K562 (cell line): ENCODE measurements at regions not wholly inside any gene's neighbourhood (a gene's known extent, or its start where the extent isn't known, plus 50 kb on each side); places are given as distances from the start of the nearest gene placed in this dataset.
A peak's percentile ranks its signal among the peaks of the same experiment; 100 is the strongest.

Experiments used
- ATAC-seq: fragments of 200-7000 bp; cut with Tn5 transposase; 3 replicates; pipeline ENCODE4 v1.9.1; 2020; ENCODE audit warnings: moderate library complexity
- BruUV-seq: library from RNA; stranded (reverse); fragments of 400-500 nt; replicated peaks from 2 replicates; lab custom pipeline; 2021; lab: Mats Ljungman, UMichigan
- CTCF ChIA-PET: fragments of 300-600 bp; formaldehyde crosslinking; extraction: SDS; loops from one replicate; lab custom pipeline; 2021; ENCODE audit warnings: low intra/inter-chr PET ratio; lab: Yijun Ruan, JAX
- POLR2A ChIA-PET: fragments of 300-600, 350-650 bp; sonication (Branson Sonifier 250); formaldehyde crosslinking; extraction: SDS; loops from one replicate; lab custom pipeline; 2021; ENCODE audit warnings: antibody characterized with exemption, inconsistent platforms; lab: Yijun Ruan, JAX
- DNase-seq, 4 experiments: peaks; one replicate each; pipeline versions ENCODE4 v3.0.0 to v3.0.0-alpha.2; 2011 to 2018; ENCODE audit warnings: low spot score in 3 of 4, mixed read lengths in 3 of 4; ENCODE audit errors: extremely low read depth in 1 of 4
- FAIRE-seq: peaks from 2 replicates; lab custom pipeline; 2011; peaks lifted over from hg19 to GRCh38; lab: Jason Lieb, UNC
- H2AFZ ChIP-seq: 2 replicates; pipeline ENCODE4 v1.6.0; 2011; ENCODE audit warnings: low read depth, low read length, control low read depth, inconsistent platforms
- H3K27ac ChIP-seq: fragments of 200-600 bp; 3 replicates; pipeline ENCODE4 v1.8.0; 2011; ENCODE audit warnings: low read depth, mild to moderate bottlenecking, control low read depth, inconsistent platforms, low read length, moderate library complexity, mixed read lengths; ENCODE audit errors: extremely low read depth
- H3K27me3 ChIP-seq, 2 experiments: fragments of 300-600 bp in 1 of 2; 2 replicates in 1 of 2; 3 replicates in 1 of 2; pipeline versions ENCODE4 v1.6.0 to v1.8.0; 2011; ENCODE audit warnings: inconsistent platforms in 2 of 2, low read length in 2 of 2, mild to moderate bottlenecking in 1 of 2, mixed read lengths in 1 of 2, moderate library complexity in 1 of 2; ENCODE audit not compliant: control insufficient read depth in 2 of 2, insufficient read depth in 2 of 2
- H3K36me3 ChIP-seq: fragments of 300-600 bp; 3 replicates; pipeline ENCODE4 v1.8.0; 2011; ENCODE audit warnings: mild to moderate bottlenecking, low read length, inconsistent platforms; ENCODE audit not compliant: control insufficient read depth, insufficient read depth
- H3K4me1 ChIP-seq, 2 experiments: fragments of 200-600 bp in 1 of 2; replicated peaks in 1 of 2; 2 replicates in 1 of 2; 3 replicates in 1 of 2; pipeline versions ENCODE4 v1.5.1 to v1.8.0; 2011; ENCODE audit warnings: inconsistent platforms in 2 of 2, low read length in 2 of 2, mild to moderate bottlenecking in 1 of 2, mixed read lengths in 1 of 2, moderate library complexity in 1 of 2; ENCODE audit not compliant: control insufficient read depth in 2 of 2, insufficient read depth in 2 of 2
- H3K4me2 ChIP-seq: 2 replicates; pipeline ENCODE4 v1.6.1; 2011; ENCODE audit warnings: low read length, control low read depth, inconsistent platforms, mixed read lengths; ENCODE audit not compliant: insufficient read depth
- H3K4me3 ChIP-seq: fragments of 200-600 bp; sonication (generic), shearing (Covaris generic); 2 replicates; pipeline ENCODE4 v1.5.1; 2016; ENCODE audit warnings: control low read depth, inconsistent platforms
- H3K79me2 ChIP-seq: fragments of 200-600 bp; 3 replicates; pipeline ENCODE4 v1.8.0; 2011; ENCODE audit warnings: low read length, inconsistent platforms; ENCODE audit not compliant: control insufficient read depth, insufficient read depth
- H3K9ac ChIP-seq, 2 experiments: 2 replicates each; pipeline versions ENCODE4 v1.6.0 to v1.6.1; 2011; ENCODE audit warnings: low read depth in 2 of 2, low read length in 2 of 2, control low read depth in 1 of 2, inconsistent platforms in 1 of 2, mild to moderate bottlenecking in 1 of 2, mixed read lengths in 1 of 2; ENCODE audit not compliant: insufficient read depth in 1 of 2
- H3K9me1 ChIP-seq: one replicate; pipeline ENCODE4 v1.6.0; 2011; ENCODE audit warnings: inconsistent platforms, mild to moderate bottlenecking, low read length, moderate library complexity; ENCODE audit not compliant: control insufficient read depth, insufficient read depth
- H3K9me3 ChIP-seq: replicated peaks from 2 replicates; pipeline ENCODE4 v1.5.1; 2011; ENCODE audit warnings: low read depth, low read length, inconsistent platforms; ENCODE audit not compliant: control insufficient read depth, insufficient read depth
- H4K20me1 ChIP-seq: replicated peaks from 2 replicates; pipeline ENCODE4 v1.6.1; 2011; ENCODE audit warnings: low read length, inconsistent platforms, mixed read lengths; ENCODE audit not compliant: control insufficient read depth, insufficient read depth
- BCOR ChIP-seq: fragments of 450-650 bp; IDR thresholded peaks from 2 replicates; pipeline ENCODE4 v1.6.1; 2016
- CHCHD3 ChIP-seq: fragments of 250-450 bp; sonication (Bioruptor Pico); IDR thresholded peaks from 2 replicates; pipeline ENCODE4 v2.1.2; 2022; ENCODE audit warnings: mild to moderate bottlenecking
- CREB1 ChIP-seq, 2 experiments: sonication (generic) in 1 of 2; formaldehyde crosslinking in 1 of 2; IDR thresholded peaks; 2 replicates each; pipeline versions ENCODE4 v1.6.1 to v1.8.0; 2012 to 2022; ENCODE audit warnings: inconsistent platforms in 1 of 2, mild to moderate bottlenecking in 1 of 2, missing genetic modification reagents in 1 of 2, moderate library complexity in 1 of 2
- CREM ChIP-seq: IDR thresholded peaks from 2 replicates; pipeline ENCODE4 v1.6.1; 2014; ENCODE audit warnings: antibody characterized with exemption, low read depth
- DEAF1 ChIP-seq: fragments of 450-650 bp; formaldehyde crosslinking; IDR thresholded peaks from 2 replicates; pipeline ENCODE4 v1.4.0; 2020; ENCODE audit warnings: mild to moderate bottlenecking, moderate library complexity
- MEF2A ChIP-seq: IDR thresholded peaks from 2 replicates; pipeline ENCODE4 v1.6.1; 2011; ENCODE audit warnings: low read depth, mild to moderate bottlenecking, low read length, moderate library complexity; ENCODE audit not compliant: control insufficient read depth
- PATZ1 ChIP-seq: fragments of 250-450 bp; sonication (Bioruptor Pico); IDR thresholded peaks from 2 replicates; pipeline ENCODE4 v1.5.0; 2020; ENCODE audit warnings: mild to moderate bottlenecking, borderline replicate concordance
- RAD21 ChIP-seq, 2 experiments: fragments of 250-450 bp in 1 of 2; fragments of 450-650 bp in 1 of 2; sonication (Bioruptor Pico) in 1 of 2; formaldehyde crosslinking in 1 of 2; IDR thresholded peaks in 1 of 2; conservative IDR thresholded peaks in 1 of 2; 2 replicates each; pipeline versions ENCODE4 v1.4.0 to v1.8.0; 2020 to 2022; ENCODE audit warnings: mild to moderate bottlenecking in 2 of 2, moderate library complexity in 1 of 2
- RBM25 ChIP-seq: fragments of 200-400 bp; formaldehyde crosslinking; IDR thresholded peaks from 2 replicates; pipeline ENCODE4 v1.6.1; 2018; ENCODE audit warnings: low read length, low read depth, moderate library complexity; ENCODE audit not compliant: severe bottlenecking
- SMC3 ChIP-seq: conservative IDR thresholded peaks from 2 replicates; pipeline ENCODE4 v1.6.1; 2011; ENCODE audit warnings: low read depth, low read length, improper control_type of control experiment; ENCODE audit not compliant: insufficient read depth
- TRIM24 ChIP-seq, 2 experiments: fragments of 450-650 bp; IDR thresholded peaks; 2 replicates each; pipeline ENCODE4 v1.6.1; 2016
- ZEB2 ChIP-seq: fragments of 450-650 bp; IDR thresholded peaks from 2 replicates; pipeline ENCODE4 v1.6.1; 2016
- ZNF121 ChIP-seq: sonication (generic); formaldehyde crosslinking; conservative IDR thresholded peaks from 2 replicates; pipeline ENCODE4 v1.8.0; 2022; ENCODE audit warnings: missing genetic modification reagents
- ZNF431 ChIP-seq: sonication (generic); formaldehyde crosslinking; IDR thresholded peaks from 2 replicates; pipeline ENCODE4 v1.8.0; 2022; ENCODE audit warnings: mild to moderate bottlenecking, missing genetic modification reagents
- WGBS: fragments of 100-300 bp; shearing (Covaris generic); methylation state at CpG from one replicate; pipeline ENCODE4 v1.1.6; 2016; ENCODE audit warnings: low coverage, mixed read lengths; ENCODE audit not compliant: insufficient coverage; ENCODE audit errors: missing lambda C conversion rate; 5-methylcytosine and 5-hydroxymethylcytosine counted together
- in situ Hi-C: fragments of 300-500 bp; cut with MboI; formaldehyde crosslinking; loops from 4 replicates; pipeline ENCODE4 v1.15.0; 2018; ENCODE audit warnings: inconsistent platforms, mixed read lengths
- intact Hi-C: fragments of 100-400 bp; cut with micrococcal nuclease; formaldehyde crosslinking; loops from 2 replicates; pipeline ENCODE4 v1.14.2; 2022
- TF ChIP-seq, protein P1 (sequence below): sonication (generic); formaldehyde crosslinking; IDR thresholded peaks from 2 replicates; pipeline ENCODE4 v1.8.0; 2023; ENCODE audit warnings: mild to moderate bottlenecking, missing genetic modification reagents

DNA sequence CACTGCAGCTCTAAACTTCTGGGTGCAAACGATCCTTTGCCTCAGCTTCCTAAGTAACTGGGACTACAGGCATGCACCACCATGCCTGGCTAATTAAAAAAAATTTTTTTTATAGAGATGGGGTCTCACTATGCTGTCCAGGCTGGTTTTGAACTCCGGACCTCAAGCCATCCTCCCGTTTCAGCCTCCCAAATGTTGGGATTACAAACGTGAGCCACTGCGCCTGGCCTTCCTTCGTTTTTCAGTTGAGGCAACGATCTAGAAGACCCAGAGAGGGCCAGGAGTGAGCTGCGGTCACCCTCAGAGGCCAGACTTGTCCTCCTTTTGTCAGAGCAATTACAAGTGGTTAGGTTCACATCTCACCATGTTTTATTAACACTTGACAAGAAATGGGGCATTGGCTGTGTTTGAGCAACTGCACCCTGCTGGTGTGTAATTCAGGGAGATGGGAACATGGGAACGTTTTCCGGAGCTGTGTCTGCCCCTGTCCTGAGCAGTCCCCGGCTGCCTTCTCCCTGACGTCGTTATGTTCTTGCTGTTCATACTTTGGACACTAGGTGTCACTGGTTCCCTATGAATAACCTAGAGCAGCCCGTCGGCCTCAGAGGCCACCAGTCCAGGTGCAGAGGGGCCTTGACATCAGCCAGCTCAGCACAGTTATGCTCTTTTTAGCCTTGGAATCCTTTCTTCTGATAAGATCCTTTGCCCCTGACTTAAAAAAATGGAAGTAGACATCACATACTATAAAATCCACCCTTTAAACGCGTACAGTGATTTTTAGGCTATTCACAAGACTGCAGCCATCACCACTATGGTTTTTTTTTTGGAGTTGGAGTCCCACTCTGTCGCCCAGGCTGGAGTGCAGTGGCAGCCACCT is 375.0 kb downstream of the TYW1 start:
- Histone ChIP-seq H3K27me3 (peaks cover 0 to 6% of the 10 kb centered on the region in 2 experiments; a peak in 1 of 5 replicates), H3K4me3 (no peak overlapping the region), H3K79me2 (no peaks in the 10 kb centered on the region), H3K4me2 (no peak overlapping the region), H3K9me1 (no peaks in the 10 kb centered on the region), H3K4me1 (no peaks in the 10 kb centered on the region), H4K20me1 (peaks cover 5% of the 10 kb centered on the region; the same call in 1 of the 2 replicates), H2AFZ (peak overlapping the region; percentile 3; the same call in 1 of the 2 replicates), H3K27ac (no peak overlapping the region), H3K9me3 (no peaks in the 10 kb centered on the region), H3K9ac (no peak overlapping the region), H3K36me3 (no peaks in the 10 kb centered on the region)
- DNase-seq (peak; percentile 86 to 88 (median 87)), ATAC-seq (peak; percentile 99), FAIRE-seq (peak; percentile 98)
- WGBS, result 12% methylated on average over 18 of the region's 18 CpGs
- intact Hi-C loops, result no loop called here
- ChIA-PET POLR2A (interaction anchor here (0.5 to 1.0 kb wide), 3 partner anchors 11 to 118 kb away, joined by 3 to 4 read pairs (median 3); no protein-coding TSS in a partner anchor), CTCF (interaction anchor here (0.5 to 1.0 kb wide), 2 partner anchors 88 to 254 kb away, joined by 4 read pairs; no protein-coding TSS in a partner anchor)
- no TSS peak for BruUV-seq
- in situ Hi-C loops, result no loop called here
- TF ChIP-seq CREM, result peak; percentile 67; the same call in 1 of the 2 replicates
- TF ChIP-seq RBM25, result peak; percentile 49
- no peak for TF ChIP-seq CREB1 (IDR thresholded peaks at IDR 0.05)
- TF ChIP-seq CREB1 (CRISPR knock-in tag; IDR thresholded peaks at IDR 0.05), result 0 out of 2 replicates have a peak, but pooled peaks have one; percentile 29
- TF ChIP-seq PATZ1, result no peak
- TF ChIP-seq ZNF121 (CRISPR knock-in tag), result peak; percentile 91
- TF ChIP-seq, protein P1, sequence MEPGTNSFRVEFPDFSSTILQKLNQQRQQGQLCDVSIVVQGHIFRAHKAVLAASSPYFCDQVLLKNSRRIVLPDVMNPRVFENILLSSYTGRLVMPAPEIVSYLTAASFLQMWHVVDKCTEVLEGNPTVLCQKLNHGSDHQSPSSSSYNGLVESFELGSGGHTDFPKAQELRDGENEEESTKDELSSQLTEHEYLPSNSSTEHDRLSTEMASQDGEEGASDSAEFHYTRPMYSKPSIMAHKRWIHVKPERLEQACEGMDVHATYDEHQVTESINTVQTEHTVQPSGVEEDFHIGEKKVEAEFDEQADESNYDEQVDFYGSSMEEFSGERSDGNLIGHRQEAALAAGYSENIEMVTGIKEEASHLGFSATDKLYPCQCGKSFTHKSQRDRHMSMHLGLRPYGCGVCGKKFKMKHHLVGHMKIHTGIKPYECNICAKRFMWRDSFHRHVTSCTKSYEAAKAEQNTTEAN (CRISPR knock-in tag), result no peak
- no peak for TF ChIP-seq TRIM24 (IDR thresholded peaks at IDR 0.05)
- no peak for TF ChIP-seq ZNF431 (CRISPR knock-in tag)
- TF ChIP-seq RAD21 (CRISPR knock-in tag; conservative IDR thresholded peaks at IDR 0.05 in 1 of 2, IDR thresholded peaks at IDR 0.05 in 1 of 2), result peak; percentile 71 to 87
- peak; percentile 83 for TF ChIP-seq SMC3
- TF ChIP-seq BCOR, result peak; percentile 34; the same call in 1 of the 2 replicates
- peak; percentile 50; the same call in 1 of the 2 replicates for TF ChIP-seq DEAF1
- no peak for TF ChIP-seq ZEB2
- TF ChIP-seq CHCHD3 (CRISPR knock-in tag), result no peak
- TF ChIP-seq MEF2A, result no peak
